GM23248 (cell line): ENCODE measurements at regions not wholly inside any gene's neighbourhood (a gene's known extent, or its start where the extent isn't known, plus 50 kb on each side); places are given as distances from the start of the nearest gene placed in this dataset.

Source experiments
- EZH2 ChIP-seq: fragments of 200-600 bp; sonication (generic); IDR thresholded peaks from 2 replicates; pipeline ENCODE4 v1.6.1; 2018; ENCODE audit warnings: antibody characterized with exemption, mild to moderate bottlenecking; ENCODE audit not compliant: insufficient read depth, poor library complexity, severe bottlenecking
- EZH2phosphoT487 ChIP-seq: fragments of 200-600 bp; sonication (generic); IDR thresholded peaks from 2 replicates; pipeline ENCODE4 v1.6.1; 2018; ENCODE audit warnings: antibody characterized with exemption, moderate library complexity, mild to moderate bottlenecking, low read depth; ENCODE audit not compliant: insufficient read depth

- TF ChIP-seq EZH2phosphoT487: no peak
- no peak for TF ChIP-seq EZH2
These were observed 192.2 kb upstream of the C14orf180 start for GRCh38 chr14:104387022-104388010.
